Left lung (tissue), 4 donors: ENCODE measurements at regions not wholly inside any gene's neighbourhood (a gene's known extent, or its start where the extent isn't known, plus 50 kb on each side); places are given as distances from the start of the nearest gene placed in this dataset.
"Not testable (repeated sequence)": the region's sequence is repeated elsewhere in the genome, so short reads cannot be mapped to it uniquely, and the experiment has no call there.

ENCODE experiments used
- ATAC-seq: fragments of 200-7000 bp; cut with Tn5 transposase; one replicate; pipeline ENCODE4 v1.9.1; 2020; ENCODE audit warnings: moderate library complexity
- DNase-seq, 4 donors: peaks; one replicate each; pipeline ENCODE4 v3.0.0-alpha.2; 2013 to 2020
- H3K27ac ChIP-seq, 2 donors: fragments of 200-600 bp; sonication (generic) in 1 of 2; one replicate each; pipeline versions ENCODE4 v1.5.0 to v1.8.0; 2020 to 2021
- H3K27me3 ChIP-seq, 2 donors: fragments of 200-600 bp; sonication (generic) in 1 of 2; one replicate each; pipeline versions ENCODE4 v1.5.0 to v1.8.0; 2020 to 2021
- H3K36me3 ChIP-seq, 2 donors: fragments of 200-600 bp; sonication (generic) in 1 of 2; one replicate each; pipeline versions ENCODE4 v1.5.0 to v1.8.0; 2020 to 2021
- H3K4me1 ChIP-seq, 2 donors: fragments of 200-600 bp; one replicate each; pipeline ENCODE4 v1.8.0; 2021
- H3K4me3 ChIP-seq, 2 donors: fragments of 200-600 bp; sonication (generic) in 1 of 2; one replicate each; pipeline versions ENCODE4 v1.5.0 to v1.8.0; 2020 to 2021; ENCODE audit warnings: mild to moderate bottlenecking in 1 of 2
- H3K9me3 ChIP-seq, 2 donors: fragments of 200-600 bp; sonication (generic) in 1 of 2; one replicate each; pipeline versions ENCODE4 v1.5.0 to v1.8.0; 2020 to 2021
- CTCF ChIP-seq, 2 donors: fragments of 200-600 bp; sonication (generic) in 1 of 2; IDR thresholded peaks; one replicate each; pipeline versions ENCODE4 v1.5.0 to v1.8.0; 2021; ENCODE audit warnings: antibody characterized with exemption in 2 of 2
- intact Hi-C, 2 donors: fragments of 100-400 bp; cut with DNase I; formaldehyde crosslinking; loops; one replicate each; pipeline versions ENCODE4 v1.11.2 to v1.14.2; 2022
- donor health status: DM: no; HTN: yes; CAD: no.
- donor health status: DM: no; HTN: no; CAD: no.

- intact Hi-C loops: no loop called here
- ATAC-seq: no peak
- Histone ChIP-seq H3K4me1 (no peaks in the 10 kb centered on the region), H3K27me3 (no peaks in the 10 kb centered on the region), H3K36me3 (no peaks in the 10 kb centered on the region), H3K4me3 (no peak overlapping the region), H3K27ac (no peak overlapping the region), H3K9me3 (no peaks in the 10 kb centered on the region)
- no peak for DNase-seq
- TF ChIP-seq CTCF (IDR thresholded peaks at IDR 0.05): no peak
Observed at GRCh38 chr5:167426501-167426900, 864.9 kb upstream of the WWC1 start.

GRCh38 chr5:167427641-167428040, 863.8 kb upstream of the WWC1 start:
- ATAC-seq: not testable (repeated sequence)

GRCh38 chr5:167440846-167441245, 850.6 kb upstream of the WWC1 start:
- intact Hi-C loops: no loop called here
- Histone ChIP-seq H3K27ac (no peak overlapping the region), H3K36me3 (no peaks in the 10 kb centered on the region), H3K27me3 (no peaks in the 10 kb centered on the region), H3K9me3 (peaks cover 0 to 15% of the 10 kb centered on the region in 2 donors), H3K4me1 (no peaks in the 10 kb centered on the region), H3K4me3 (no peak overlapping the region)
- DNase-seq (no peak), ATAC-seq (no peak)
- TF ChIP-seq CTCF (IDR thresholded peaks at IDR 0.05): no peak

More at GRCh38 chr5:167427641-167428040, 863.8 kb upstream of the WWC1 start:
- intact Hi-C loops, DNase-seq, H3K27me3 ChIP-seq, H3K4me1 ChIP-seq, H3K9me3 ChIP-seq, H3K36me3 ChIP-seq, H3K4me3 ChIP-seq, H3K27ac ChIP-seq: not testable (repeated sequence)

- Histone ChIP-seq H3K27me3 (no peaks in the 10 kb centered on the region), H3K4me3 (no peak overlapping the region), H3K27ac (no peak overlapping the region), H3K4me1 (no peaks in the 10 kb centered on the region), H3K36me3 (no peaks in the 10 kb centered on the region), H3K9me3 (peaks cover 0 to 4% of the 10 kb centered on the region in 2 donors)
- DNase-seq (peak in 1 of 4 donors; percentile 0), ATAC-seq (no peak)
- intact Hi-C loops: no loop called here
- no peak for TF ChIP-seq CTCF (IDR thresholded peaks at IDR 0.05)
Observed at GRCh38 chr5:167442922-167443321, 848.5 kb upstream of the WWC1 start.

GRCh38 chr5:167447466-167448375, 843.7 kb upstream of the WWC1 start:
- H3K4me1 ChIP-seq: no peaks in the 10 kb centered on the region
- no peaks in the 10 kb centered on the region for H3K9me3 ChIP-seq
- intact Hi-C loops: no loop called here
- no peak overlapping the region for H3K27ac ChIP-seq
- no peaks in the 10 kb centered on the region for H3K36me3 ChIP-seq
- H3K4me3 ChIP-seq: no peak overlapping the region
- DNase-seq (no peak), ATAC-seq (no peak)
- no peak for TF ChIP-seq CTCF (IDR thresholded peaks at IDR 0.05)
- H3K27me3 ChIP-seq: no peaks in the 10 kb centered on the region
